ENCODE measurements at regions not wholly inside any gene's neighbourhood (a gene's known extent, or its start where the extent isn't known, plus 50 kb on each side); places are given as distances from the start of the nearest gene placed in this dataset.

DNA sequence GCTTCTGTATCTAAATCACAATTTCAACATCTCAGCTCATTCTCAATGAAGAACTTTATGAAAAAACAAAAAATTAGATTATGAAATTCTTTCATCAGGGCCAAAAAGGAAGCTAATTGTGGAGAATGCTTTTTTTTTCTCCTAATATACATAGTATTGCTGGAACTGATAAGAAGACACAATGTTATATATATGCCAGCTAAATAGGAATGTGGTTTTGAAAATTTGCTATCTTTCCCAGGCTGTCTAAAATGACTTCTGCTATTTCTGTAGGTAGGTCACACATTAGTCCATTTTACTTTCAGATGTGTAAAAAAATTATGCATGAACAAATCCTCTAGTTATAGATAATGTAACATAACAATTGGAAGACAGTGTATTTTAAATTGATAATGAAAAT, 732.9 kb downstream of the RWDD3 start:
- in situ Hi-C loops (cut with HindIII; ENCODE audit: low sequenced_read_pairs), result no loop called here

DNA sequence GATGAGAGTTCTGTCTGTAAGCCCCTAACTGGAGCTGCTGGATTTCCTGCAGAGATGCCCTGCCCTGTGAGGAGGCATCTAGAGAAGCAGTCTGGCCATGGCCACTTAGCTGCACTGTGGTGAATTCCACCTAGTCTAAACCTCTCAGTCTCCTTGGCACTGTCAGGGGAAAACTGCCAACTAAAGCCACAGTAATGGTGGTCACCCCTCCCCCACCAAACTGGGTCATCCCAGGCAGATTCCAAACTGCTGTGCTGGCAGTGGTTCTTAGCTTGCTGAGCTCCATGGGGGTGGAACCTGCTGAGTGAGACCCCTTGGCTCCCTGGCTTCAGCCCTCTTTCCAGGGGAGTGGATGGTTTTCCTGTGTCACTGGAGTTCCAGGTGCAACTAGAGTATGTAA, 740.6 kb downstream of the RWDD3 start:
- in situ Hi-C loops (cut with HindIII; ENCODE audit: low sequenced_read_pairs), result no loop called here

DNA sequence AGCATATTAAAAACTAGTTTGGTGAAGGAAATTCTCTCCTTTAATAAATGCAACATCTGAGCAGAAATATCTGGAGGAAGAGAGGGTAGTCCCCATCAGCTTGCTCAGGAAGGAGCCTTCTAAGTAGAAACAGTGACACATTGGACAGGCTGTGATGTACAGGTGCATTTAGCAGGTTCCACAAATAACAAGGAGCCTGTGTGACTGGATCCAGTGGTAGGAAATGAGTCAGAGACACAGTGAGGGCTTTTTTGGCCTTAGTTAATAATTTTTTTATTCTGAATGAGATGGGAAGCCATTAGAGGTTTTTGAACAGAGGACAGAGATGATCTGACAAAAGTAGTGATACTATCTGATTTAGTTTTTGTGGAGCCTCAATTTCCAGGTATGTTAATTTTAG, 738.9 kb upstream of the PTBP2 start:
- in situ Hi-C loops (cut with HindIII; ENCODE audit: low sequenced_read_pairs), result no loop called here

DNA sequence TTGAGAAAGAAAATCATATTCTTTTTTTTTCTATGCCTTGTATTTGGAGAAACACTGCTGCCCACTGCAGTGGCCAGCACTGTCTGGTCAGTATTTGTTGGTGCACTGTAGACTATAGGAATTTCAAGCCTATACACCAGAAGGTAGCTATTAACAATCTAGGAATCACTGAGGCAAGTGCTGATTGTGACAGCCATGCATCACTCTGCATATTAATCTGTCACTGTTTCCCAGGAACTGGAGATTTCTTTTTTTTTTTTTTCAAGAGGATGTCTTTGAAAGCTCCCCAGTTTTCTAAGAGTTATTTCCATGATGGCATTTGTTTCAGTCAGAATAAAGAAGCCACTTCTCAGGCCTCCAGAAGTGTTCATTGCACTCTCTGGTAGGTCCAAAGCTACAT, 737.8 kb upstream of the PTBP2 start:
- in situ Hi-C loops (cut with HindIII; ENCODE audit: low sequenced_read_pairs), result no loop called here

DNA sequence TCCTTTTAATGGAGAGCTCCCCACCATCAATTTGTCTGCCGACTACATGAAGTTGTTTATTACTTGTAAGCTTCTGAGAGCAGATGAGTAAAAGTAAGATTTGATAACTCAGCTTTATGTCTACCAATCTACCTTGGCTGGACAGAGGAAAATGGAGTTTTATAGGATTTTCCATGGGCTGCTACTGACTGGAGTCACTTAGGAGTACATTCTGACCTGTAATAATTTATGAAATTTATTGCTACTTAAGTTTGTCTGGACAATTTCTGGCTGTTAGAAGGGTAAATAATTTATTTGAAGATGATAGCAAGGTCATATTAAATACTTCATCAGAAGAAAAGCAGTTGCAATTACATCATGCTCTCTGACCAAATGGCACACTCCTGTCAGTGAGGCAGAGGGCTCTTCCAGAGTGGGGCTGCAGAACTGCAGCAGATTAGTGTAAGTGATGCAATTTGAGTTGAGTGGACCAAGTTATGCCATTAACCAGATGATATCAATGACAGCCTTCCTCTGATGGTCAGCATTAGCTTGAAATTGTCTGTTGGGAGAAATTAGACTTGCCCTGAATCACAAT, 736.7 kb upstream of the PTBP2 start:
- in situ Hi-C loops (cut with HindIII; ENCODE audit: low sequenced_read_pairs), result no loop called here

DNA sequence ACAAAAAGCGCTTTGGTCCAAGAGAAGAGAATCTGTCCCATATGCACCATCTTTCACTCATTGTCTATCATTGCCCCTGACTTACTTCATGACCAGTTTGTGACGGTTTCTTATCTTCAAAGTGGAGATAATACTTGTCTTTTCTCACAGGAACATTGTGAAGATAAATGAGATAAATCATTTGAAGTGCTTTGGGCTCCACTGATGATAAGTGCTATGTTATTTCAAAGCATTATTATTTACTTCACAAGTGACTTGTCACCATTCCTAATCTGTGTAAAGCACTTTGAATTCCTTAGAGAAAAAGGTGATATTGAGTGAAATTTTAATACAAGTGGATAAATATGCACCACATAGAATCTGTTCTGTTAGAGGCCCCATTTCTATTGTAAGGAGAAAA, 731.6 kb upstream of the PTBP2 start:
- in situ Hi-C loops (cut with HindIII; ENCODE audit: low sequenced_read_pairs), result no loop called here

DNA sequence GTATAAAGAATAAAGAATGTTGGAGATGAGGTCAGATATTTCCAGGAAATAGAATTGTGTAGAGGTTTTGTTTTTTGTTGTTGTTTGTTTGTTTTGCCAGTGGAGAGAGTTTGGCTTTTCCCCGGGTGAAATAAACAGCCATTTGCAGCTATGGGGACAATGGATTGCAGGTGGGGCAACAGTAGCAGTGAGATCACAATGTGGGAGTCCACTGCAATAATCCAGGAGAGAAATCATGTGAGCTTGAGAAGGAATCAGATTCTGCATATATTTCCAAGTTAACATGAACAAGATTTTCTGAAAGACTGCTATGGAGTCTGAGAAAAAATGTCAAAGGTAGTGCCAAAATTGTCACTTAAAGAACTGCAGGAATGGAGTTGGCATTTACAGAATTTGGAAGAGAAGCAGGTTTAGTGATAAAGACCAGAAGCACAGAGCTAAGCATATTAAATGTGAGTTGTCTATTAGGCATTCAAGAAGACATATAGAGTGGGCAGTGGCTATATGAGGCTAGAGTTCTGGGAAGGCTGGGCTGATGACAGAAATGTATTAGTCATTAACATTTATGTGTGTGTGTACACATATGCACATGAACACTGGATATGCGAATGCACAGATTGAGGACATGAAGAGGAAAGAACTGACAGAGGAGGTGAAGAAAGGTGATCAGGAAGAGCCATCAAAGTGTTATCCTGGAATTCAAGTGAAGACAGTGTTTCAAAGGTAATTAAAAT, 729.6 kb upstream of the PTBP2 start:
- in situ Hi-C loops (cut with HindIII; ENCODE audit: low sequenced_read_pairs), result no loop called here

DNA sequence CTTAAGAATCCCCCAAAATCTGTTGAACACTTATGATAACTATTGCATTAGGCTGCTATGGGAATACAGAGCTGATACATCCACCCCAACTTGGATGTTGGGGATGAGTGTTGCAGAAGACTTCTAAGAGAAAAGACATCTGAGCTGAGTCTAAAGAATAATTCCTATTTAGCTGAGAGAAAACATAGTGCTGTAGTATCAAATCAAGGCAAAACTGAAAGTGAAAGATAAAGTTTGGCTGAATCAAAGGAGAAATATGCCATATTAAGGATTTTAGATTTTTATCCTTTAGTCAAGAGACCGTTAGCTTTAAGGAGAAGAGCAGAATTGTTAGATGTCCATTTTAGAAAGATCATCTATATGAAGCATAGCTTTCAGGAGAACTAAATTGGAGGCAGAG, 726.9 kb upstream of the PTBP2 start:
- in situ Hi-C loops (cut with HindIII; ENCODE audit: low sequenced_read_pairs), result no loop called here

DNA sequence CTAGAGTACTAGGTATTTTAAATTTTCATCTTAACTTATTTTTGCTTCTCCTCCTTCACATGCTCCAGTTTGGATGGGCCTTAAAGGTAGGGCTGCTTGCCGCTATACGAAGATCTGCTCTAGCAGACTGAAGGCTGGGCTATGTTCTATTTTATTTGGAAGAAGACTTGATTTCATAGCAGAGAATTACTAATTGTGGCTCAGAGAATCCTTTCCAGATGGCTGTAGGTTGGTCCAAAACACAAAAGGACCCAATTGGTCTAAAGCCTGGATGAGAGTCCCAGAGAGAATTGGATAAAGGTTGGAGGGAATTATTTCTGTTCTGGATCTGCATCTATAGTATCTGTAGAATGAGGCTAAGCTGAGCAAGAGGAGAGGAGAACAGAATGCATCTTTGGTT, 719.4 kb upstream of the PTBP2 start:
- in situ Hi-C loops (cut with HindIII; ENCODE audit: low sequenced_read_pairs), result no loop called here

DNA sequence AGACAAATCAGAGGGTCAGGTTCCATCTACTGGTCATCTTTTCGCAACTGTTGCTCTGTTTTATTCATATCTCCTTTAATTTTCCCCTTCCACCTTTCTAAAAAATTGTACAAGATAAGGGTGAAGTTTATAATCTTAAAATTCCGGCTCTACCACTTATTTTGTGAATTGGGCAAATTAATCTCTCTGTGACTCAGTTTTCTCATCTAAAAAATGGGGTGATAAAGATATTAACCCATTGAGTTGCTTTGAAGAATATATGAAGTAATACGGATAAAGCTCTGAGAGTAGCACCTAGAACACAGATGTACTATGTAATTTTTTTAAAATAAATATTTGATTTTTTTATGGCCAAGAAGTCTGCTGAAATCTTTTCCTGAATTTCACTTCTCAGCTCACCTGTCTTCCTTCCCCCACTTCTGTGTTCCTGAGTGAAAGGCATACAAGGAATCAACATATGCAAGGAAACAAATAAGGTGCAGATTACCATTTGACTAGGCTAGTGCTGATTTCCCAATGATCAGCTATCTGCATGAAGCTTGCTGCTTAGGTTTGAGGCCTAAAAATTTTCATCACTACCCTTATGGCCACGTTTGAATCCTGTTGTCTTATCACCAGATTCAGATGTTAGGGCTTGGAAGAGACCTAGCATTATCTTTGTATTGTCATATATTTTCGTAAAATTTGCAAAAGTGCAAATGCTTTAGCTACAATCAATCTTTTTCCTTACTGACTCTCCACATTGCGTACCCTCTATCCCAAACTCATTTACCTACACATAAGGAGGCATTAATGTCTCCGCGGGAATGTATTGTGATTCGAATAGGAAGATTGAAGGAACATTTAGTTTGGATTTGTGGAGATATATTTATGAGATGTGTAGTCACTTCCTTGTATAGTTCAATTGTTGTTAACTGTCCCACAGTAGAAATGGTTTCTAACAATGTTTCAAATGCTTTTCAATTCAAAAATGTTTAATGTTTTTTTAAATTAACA, 718.3 kb upstream of the PTBP2 start:
- in situ Hi-C loops (cut with HindIII; ENCODE audit: low sequenced_read_pairs), result no loop called here

DNA sequence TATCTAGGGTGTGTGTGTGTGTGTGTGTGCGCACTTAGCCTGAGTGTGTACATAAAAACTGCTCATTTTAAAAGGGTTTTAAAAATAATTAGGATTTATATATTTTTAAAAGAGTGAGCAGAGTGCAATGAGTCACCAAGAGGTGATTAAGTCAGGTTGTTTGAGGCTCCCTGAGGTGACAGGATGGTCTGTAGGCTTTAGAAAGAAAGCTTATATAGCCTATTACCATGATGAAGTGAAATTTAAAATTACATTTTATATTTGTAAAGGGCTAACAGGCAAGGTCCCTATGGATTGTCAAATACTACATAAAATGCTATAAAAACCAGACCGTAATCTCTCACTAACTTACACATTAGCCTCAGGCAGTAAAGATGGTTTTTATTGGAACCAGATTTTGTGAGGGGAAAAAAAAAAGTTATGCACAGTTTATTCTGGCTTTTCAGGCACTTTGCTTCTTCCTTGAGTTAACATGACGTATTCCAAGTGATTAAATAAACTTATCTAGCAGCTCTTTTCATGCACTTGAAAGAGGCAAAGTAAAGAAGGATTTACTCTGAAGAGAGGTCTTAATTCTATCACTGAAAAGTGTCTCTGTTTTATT, 711.7 kb upstream of the PTBP2 start:
- in situ Hi-C loops (cut with HindIII; ENCODE audit: low sequenced_read_pairs), result no loop called here

DNA sequence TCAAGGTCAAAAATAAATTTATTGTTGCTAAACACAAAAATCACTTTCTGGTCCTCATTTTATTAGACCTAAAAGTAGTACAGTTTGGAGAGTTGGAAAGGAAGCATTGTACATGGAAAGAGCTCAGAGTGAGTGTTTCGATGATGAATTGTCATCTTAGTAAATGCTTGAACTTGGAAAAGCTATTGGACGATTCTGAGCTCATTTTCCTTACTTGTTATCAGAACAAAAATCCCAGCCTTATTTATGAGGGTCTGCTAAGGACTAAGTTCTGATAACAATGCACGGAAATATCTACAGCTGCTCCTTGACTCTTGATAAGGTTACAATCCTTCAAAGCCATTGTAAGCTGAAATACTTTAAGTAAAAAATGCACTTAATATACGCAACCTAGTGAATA, 710.0 kb upstream of the PTBP2 start:
- in situ Hi-C loops (cut with HindIII; ENCODE audit: low sequenced_read_pairs), result no loop called here

DNA sequence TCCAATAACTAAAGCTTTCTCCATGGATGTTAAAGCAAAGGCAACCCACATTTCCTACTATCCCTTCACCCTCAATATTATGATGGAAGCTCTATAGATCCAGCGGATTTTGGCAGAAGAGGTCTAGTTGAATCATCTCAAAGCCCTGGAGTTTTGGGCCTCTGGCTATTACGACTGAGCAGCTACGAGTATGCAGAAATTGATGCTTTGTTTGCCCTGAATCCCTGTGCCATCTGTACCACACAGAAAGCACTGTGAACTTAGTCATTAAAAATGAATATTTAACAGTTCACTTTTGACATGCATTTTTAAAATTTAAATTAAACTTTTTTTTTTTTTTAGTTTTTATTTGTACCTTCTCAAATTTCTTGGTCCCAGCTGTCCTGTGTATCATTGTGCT, 705.4 kb upstream of the PTBP2 start:
- in situ Hi-C loops (cut with HindIII; ENCODE audit: low sequenced_read_pairs), result no loop called here

DNA sequence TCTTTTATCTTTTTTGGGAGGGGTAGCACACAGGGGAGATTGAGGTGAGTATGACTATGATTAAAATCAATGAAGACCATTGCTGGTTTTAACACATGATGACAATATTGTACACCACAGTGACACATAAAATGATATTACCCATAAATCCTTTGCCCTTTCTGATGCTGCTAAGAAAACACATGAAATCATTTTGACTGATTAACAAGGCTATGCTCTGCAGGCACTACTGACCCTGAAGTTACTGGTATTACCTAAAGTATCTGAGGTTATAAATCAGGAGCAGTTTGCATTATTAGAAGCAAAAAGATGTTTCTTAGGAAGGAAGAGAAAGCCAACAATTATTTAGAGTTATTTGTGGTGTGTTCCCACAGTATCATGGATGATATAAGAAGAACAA, 701.2 kb upstream of the PTBP2 start:
- in situ Hi-C loops (cut with HindIII; ENCODE audit: low sequenced_read_pairs), result no loop called here

DNA sequence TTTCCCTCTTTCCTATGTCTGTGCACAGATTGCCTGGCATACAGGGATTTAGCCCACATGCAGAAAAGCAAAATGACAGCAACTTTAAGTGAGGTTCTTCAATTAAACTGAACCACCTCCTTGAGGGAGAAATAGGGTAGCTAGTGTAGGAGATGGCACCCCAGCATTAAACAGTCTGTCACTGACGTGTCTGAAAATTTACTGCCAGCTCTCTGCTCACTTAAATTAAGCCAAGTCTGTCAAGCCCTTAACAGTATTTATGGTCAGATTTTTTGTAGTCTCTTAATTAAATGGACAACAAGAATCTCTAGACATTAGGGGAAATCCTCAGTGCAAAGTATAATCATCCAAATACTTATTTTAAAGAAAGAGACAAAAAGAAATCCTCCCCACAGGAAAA, 696.5 kb upstream of the PTBP2 start:
- in situ Hi-C loops (cut with HindIII; ENCODE audit: low sequenced_read_pairs), result no loop called here

DNA sequence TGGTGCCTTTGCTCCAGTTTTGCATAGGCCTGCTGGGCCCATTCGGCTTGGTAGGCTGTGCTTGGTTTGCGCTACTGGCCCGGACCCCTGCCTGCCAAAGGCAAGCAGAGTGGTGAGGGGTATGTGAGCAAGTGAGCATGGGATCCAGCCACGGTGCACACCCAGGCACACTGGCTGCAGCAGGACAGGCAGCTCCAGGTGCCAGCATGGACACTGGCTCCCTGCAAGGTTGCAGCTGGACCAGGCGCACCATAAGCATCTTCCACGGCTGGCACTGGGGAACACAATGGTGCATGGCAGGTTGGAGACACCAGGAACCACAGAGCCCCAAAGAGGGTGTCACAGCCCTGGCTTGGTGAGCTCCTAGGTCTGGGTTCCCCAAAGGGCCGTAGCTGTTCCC, 693.5 kb upstream of the PTBP2 start:
- in situ Hi-C loops (cut with HindIII; ENCODE audit: low sequenced_read_pairs), result no loop called here

DNA sequence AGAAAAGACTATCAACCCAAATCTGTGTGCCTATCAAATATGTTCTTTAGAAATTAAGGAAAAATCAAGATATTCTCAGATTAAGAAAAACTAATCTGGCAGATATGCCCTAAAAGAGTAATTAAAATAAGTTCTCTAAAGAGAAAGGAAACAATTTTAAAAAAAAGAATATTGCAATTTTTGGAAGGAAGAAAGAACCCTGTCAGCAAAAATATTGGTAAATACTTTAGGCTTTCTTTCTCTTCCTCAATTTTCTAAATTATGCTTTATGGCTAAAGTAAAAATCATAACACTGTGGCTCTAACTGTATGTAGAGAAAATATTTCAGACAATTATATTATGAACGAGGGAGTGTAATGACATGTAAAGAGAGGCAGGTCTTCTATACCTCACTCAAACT, 691.3 kb upstream of the PTBP2 start:
- in situ Hi-C loops (cut with HindIII; ENCODE audit: low sequenced_read_pairs), result no loop called here

DNA sequence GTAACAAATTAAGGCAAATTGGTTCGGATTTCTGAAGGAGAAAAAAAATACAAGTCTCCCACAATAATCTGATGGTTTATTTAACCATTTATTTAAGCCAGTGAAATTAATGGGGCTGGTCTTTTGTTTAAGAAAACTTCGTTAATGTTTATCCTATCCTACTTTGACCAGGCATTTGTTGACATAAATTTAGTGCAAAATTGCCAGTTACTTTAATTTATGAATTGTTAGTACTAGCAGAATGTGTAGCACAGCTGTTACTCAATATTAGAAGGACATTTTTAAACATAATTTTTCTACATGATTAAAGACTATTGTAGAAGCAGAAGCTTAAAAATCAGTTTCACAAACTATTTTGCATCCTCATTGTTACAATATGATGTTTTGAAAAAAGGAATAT, 687.6 kb upstream of the PTBP2 start:
- in situ Hi-C loops (cut with HindIII; ENCODE audit: low sequenced_read_pairs), result no loop called here

DNA sequence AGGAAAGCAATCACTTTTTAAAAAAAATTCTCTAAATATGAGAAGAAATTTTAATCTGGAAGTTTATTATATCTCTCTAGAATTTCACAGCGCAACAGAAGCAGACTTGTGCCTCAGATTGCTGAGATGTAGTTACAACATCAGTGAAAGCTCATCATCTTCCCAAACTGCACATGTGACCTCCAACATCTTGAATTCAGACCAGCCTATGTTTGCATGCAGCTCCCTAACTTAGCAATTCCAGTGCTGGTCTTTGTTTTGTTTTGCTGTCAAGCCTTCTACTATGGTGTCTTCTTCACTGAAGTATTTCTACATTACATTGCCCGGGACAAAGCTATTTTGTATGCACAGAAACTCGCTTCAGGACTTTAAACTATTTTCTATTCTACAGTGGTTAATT, 684.8 kb upstream of the PTBP2 start:
- in situ Hi-C loops (cut with HindIII; ENCODE audit: low sequenced_read_pairs), result no loop called here

DNA sequence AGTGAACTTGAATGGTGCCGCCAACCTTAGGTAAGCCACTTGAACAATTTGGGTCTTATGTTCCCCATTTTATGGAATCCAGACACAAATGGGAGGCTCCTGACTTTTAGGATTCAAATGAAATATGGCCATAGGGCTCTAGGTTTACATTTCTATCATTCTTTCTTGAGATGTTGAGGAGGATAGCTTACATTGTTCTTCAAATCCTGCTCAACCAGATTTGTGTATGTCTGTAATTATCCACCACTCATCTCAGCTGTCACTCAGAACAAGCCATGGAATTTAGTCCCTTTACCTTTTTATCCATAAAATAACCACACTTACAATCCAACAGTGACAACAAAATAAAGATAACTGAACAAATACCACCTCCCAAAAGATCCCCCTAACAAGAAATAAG, 682.9 kb upstream of the PTBP2 start:
- in situ Hi-C loops (cut with HindIII; ENCODE audit: low sequenced_read_pairs), result no loop called here

DNA sequence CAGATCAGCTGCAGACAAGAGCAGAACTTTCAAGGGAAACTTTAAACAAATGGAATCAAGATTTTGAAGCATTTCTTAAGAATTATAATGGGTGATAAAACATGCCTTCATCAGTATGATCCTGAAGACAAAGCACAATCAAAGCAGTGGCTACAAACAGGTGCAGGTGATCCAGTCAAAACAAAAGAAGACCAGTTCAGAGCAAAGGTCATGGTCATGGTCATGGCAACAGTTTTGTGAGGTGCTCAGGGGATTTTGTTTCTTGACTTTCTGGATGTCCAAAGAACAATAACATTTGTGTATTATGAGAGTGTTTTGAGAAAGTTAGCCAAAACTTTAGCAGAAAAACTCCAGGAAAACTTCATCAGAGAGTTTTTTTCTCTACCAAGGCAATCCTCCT, 681.7 kb upstream of the PTBP2 start:
- in situ Hi-C loops (cut with HindIII; ENCODE audit: low sequenced_read_pairs), result no loop called here

DNA sequence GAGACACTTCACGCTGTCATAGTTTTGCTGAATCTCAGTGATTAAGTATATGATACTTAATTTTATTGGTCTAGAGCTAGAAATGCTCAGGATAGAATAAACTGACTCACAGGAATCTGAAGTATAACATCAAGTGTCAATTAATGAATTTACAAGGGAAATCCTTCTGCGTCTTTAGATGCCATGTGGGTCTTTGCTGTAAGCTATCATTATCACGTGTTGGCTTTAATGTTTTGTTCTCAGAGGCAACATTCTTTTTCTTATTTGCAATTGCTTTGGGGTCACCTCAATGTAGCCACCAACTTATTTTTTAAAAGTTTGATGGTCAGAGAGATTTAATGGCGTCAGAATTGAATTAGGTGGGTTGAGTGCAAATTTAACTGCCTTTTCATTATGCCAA, 680.1 kb upstream of the PTBP2 start:
- in situ Hi-C loops (cut with HindIII; ENCODE audit: low sequenced_read_pairs), result no loop called here
